NCI-H2029 (cell line): ENCODE measurements at regions not wholly inside any gene's neighbourhood (a gene's known extent, or its start where the extent isn't known, plus 50 kb on each side); places are given as distances from the start of the nearest gene placed in this dataset.

ENCODE experiments used
- DNase-seq: peaks from one replicate; lab custom pipeline; 2025; lab: John Stamatoyannopoulos, UW

- DNase-seq, result no peak
These were observed 317.4 kb upstream of the RUNX1 start for GRCh38 chr21:35366394-35367080.

GRCh38 chr21:35363458-35363857, 314.4 kb upstream of the RUNX1 start:
- DNase-seq, result no peak

- no peak for DNase-seq
These were observed 312.9 kb upstream of the RUNX1 start for GRCh38 chr21:35361988-35362387.

GRCh38 chr21:35360870-35361570, 311.9 kb upstream of the RUNX1 start:
- no peak for DNase-seq

- no peak for DNase-seq
These were observed 310.0 kb upstream of the RUNX1 start for GRCh38 chr21:35359076-35359475.

GRCh38 chr21:35358008-35358407, 308.9 kb upstream of the RUNX1 start:
- DNase-seq, result no peak

- DNase-seq, result no peak
These were observed 308.1 kb upstream of the RUNX1 start for GRCh38 chr21:35357041-35357780.

GRCh38 chr21:35354078-35354477, 305.0 kb upstream of the RUNX1 start:
- no peak for DNase-seq

- DNase-seq, result no peak
These were observed 303.7 kb upstream of the RUNX1 start for GRCh38 chr21:35352793-35353192.

- DNase-seq, result no peak
These were observed 303.1 kb upstream of the RUNX1 start for GRCh38 chr21:35352066-35352770.

- no peak for DNase-seq
These were observed 302.3 kb upstream of the RUNX1 start for GRCh38 chr21:35351434-35351833.

- no peak for DNase-seq
These were observed 301.9 kb upstream of the RUNX1 start for GRCh38 chr21:35350965-35351364.

GRCh38 chr21:35349376-35350080, 300.4 kb upstream of the RUNX1 start:
- DNase-seq, result no peak

- DNase-seq, result no peak
These were observed 299.6 kb upstream of the RUNX1 start for GRCh38 chr21:35348686-35349085.

GRCh38 chr21:35346697-35347096, 297.6 kb upstream of the RUNX1 start:
- DNase-seq, result no peak

- DNase-seq, result no peak
These were observed 296.9 kb upstream of the RUNX1 start for GRCh38 chr21:35345954-35346353.

- DNase-seq, result no peak
These were observed 295.5 kb upstream of the RUNX1 start for GRCh38 chr21:35344582-35344981.

- DNase-seq, result no peak
These were observed 294.1 kb upstream of the RUNX1 start for GRCh38 chr21:35343046-35343819.

GRCh38 chr21:35342440-35342839, 293.3 kb upstream of the RUNX1 start:
- DNase-seq, result no peak

GRCh38 chr21:35340273-35340672, 291.2 kb upstream of the RUNX1 start:
- DNase-seq, result no peak
